Activated CD4-positive, alpha-beta T cell treated with anti-CD3 and anti-CD28 coated beads for 4 hours (primary cell): ENCODE measurements at regions not wholly inside any gene's neighbourhood (a gene's known extent, or its start where the extent isn't known, plus 50 kb on each side); places are given as distances from the start of the nearest gene placed in this dataset.

Experiments
- DNase-seq, 2 donors: peaks; one replicate each; pipeline ENCODE4 v3.0.0-alpha.2; 2020

GRCh38 chr14:34034447-34035176, 83.7 kb upstream of the EGLN3 start:
- DNase-seq, result no peak

GRCh38 chr14:34032720-34033119, 81.8 kb upstream of the EGLN3 start:
- DNase-seq, result no peak

- DNase-seq, result no peak
Measured at GRCh38 chr14:34030864-34031263, 80.0 kb upstream of the EGLN3 start.

- DNase-seq, result no peak
Measured at GRCh38 chr14:34029921-34030334, 79.1 kb upstream of the EGLN3 start.

- DNase-seq, result no peak
Measured at GRCh38 chr14:34027990-34028495, 77.2 kb upstream of the EGLN3 start.

- DNase-seq, result no peak
Measured at GRCh38 chr14:34027130-34027989, 76.5 kb upstream of the EGLN3 start.

- no peak for DNase-seq
Measured at GRCh38 chr14:34025325-34026017, 74.6 kb upstream of the EGLN3 start.

- no peak for DNase-seq
Measured at GRCh38 chr14:34024768-34025144, 73.9 kb upstream of the EGLN3 start.

GRCh38 chr14:34023824-34024767, 73.2 kb upstream of the EGLN3 start:
- DNase-seq, result no peak

GRCh38 chr14:34021096-34021495, 70.2 kb upstream of the EGLN3 start:
- DNase-seq, result no peak

- DNase-seq, result no peak
Measured at GRCh38 chr14:34020014-34020413, 69.1 kb upstream of the EGLN3 start.

GRCh38 chr14:34018564-34019244, 67.8 kb upstream of the EGLN3 start:
- peak in 1 of 2 donors; percentile 11 for DNase-seq

- DNase-seq, result no peak
Measured at GRCh38 chr14:34018125-34018524, 67.3 kb upstream of the EGLN3 start.

GRCh38 chr14:34015383-34015782, 64.5 kb upstream of the EGLN3 start:
- no peak for DNase-seq

GRCh38 chr14:34014936-34015335, 64.1 kb upstream of the EGLN3 start:
- DNase-seq, result no peak

- DNase-seq, result no peak
Measured at GRCh38 chr14:34013721-34014060, 62.8 kb upstream of the EGLN3 start.

GRCh38 chr14:34012978-34013720, 62.3 kb upstream of the EGLN3 start:
- no peak for DNase-seq

GRCh38 chr14:34012369-34012768, 61.5 kb upstream of the EGLN3 start:
- DNase-seq, result no peak

- no peak for DNase-seq
Measured at GRCh38 chr14:34009956-34010355, 59.1 kb upstream of the EGLN3 start.

- no peak for DNase-seq
Measured at GRCh38 chr14:34007902-34008301, 57.0 kb upstream of the EGLN3 start.

GRCh38 chr14:34005901-34006300, 55.0 kb upstream of the EGLN3 start:
- no peak for DNase-seq
